ENCODE measurements at regions not wholly inside any gene's neighbourhood (a gene's known extent, or its start where the extent isn't known, plus 50 kb on each side); places are given as distances from the start of the nearest gene placed in this dataset.

DNA sequence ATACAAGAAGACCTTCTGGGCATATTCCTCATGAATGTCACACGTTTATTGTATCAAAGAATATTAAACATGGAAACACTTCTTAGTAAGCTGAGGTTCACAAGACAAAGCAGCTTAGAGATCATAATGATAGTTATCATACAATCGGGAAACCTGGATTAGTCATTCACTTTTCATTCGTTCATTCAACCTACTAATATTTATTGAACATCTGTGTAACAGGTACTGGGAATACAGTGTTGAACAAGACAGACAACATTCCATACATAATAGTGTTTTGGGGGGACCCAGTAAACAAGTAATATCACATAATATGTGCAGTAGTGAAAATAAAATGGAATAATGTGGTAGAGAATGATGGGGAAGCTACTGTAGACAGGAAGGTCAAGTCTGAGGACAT lies 100.6 kb upstream of the GRIP1 start:
- no peak for TF ChIP-seq POLR2A (IDR thresholded peaks at IDR 0.05)
- TF ChIP-seq, protein P1, sequence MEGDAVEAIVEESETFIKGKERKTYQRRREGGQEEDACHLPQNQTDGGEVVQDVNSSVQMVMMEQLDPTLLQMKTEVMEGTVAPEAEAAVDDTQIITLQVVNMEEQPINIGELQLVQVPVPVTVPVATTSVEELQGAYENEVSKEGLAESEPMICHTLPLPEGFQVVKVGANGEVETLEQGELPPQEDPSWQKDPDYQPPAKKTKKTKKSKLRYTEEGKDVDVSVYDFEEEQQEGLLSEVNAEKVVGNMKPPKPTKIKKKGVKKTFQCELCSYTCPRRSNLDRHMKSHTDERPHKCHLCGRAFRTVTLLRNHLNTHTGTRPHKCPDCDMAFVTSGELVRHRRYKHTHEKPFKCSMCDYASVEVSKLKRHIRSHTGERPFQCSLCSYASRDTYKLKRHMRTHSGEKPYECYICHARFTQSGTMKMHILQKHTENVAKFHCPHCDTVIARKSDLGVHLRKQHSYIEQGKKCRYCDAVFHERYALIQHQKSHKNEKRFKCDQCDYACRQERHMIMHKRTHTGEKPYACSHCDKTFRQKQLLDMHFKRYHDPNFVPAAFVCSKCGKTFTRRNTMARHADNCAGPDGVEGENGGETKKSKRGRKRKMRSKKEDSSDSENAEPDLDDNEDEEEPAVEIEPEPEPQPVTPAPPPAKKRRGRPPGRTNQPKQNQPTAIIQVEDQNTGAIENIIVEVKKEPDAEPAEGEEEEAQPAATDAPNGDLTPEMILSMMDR (IDR thresholded peaks at IDR 0.05) = no peak
